DND-41 (cell line): ENCODE measurements at regions not wholly inside any gene's neighbourhood (a gene's known extent, or its start where the extent isn't known, plus 50 kb on each side); places are given as distances from the start of the nearest gene placed in this dataset.

Experiments
- ATAC-seq: fragments of 200-7000 bp; cut with Tn5 transposase; 3 replicates; pipeline ENCODE4 v1.9.1; 2021; ENCODE audit warnings: low read depth; ENCODE audit not compliant: insufficient read depth
- DNase-seq: peaks from one replicate; pipeline ENCODE4 v3.0.0-alpha.2; 2020
- H2AFZ ChIP-seq: 2 replicates; pipeline ENCODE4 v1.6.0; 2012; ENCODE audit warnings: low read depth, low read length
- H3K27ac ChIP-seq: 2 replicates; pipeline ENCODE4 v1.5.1; 2012; ENCODE audit warnings: low read length, inconsistent platforms
- H3K27me3 ChIP-seq: fragments of 200-600 bp; sonication (generic); 2 replicates; pipeline ENCODE4 v1.6.0; 2012; ENCODE audit warnings: low read length, mild to moderate bottlenecking, inconsistent platforms; ENCODE audit not compliant: insufficient read depth, poor library complexity
- H3K36me3 ChIP-seq: 2 replicates; pipeline ENCODE4 v1.5.1; 2012; ENCODE audit warnings: low read length, inconsistent platforms; ENCODE audit not compliant: insufficient read depth
- H3K4me1 ChIP-seq: 2 replicates; pipeline ENCODE4 v1.5.1; 2012; ENCODE audit warnings: mild to moderate bottlenecking, low read length; ENCODE audit not compliant: insufficient read depth
- H3K4me2 ChIP-seq: 2 replicates; pipeline ENCODE4 v1.6.0; 2012; ENCODE audit warnings: mild to moderate bottlenecking, moderate library complexity, low read length, inconsistent platforms; ENCODE audit not compliant: insufficient read depth
- H3K4me3 ChIP-seq, 2 experiments: fragments of 200-600 bp in 1 of 2; shearing (Covaris generic) in 1 of 2; 2 replicates each; pipeline ENCODE4 v1.5.1; 2012 to 2016; ENCODE audit warnings: inconsistent platforms in 2 of 2, low read length in 2 of 2, mild to moderate bottlenecking in 2 of 2, low read depth in 1 of 2, moderate library complexity in 1 of 2
- H3K79me2 ChIP-seq: 2 replicates; pipeline ENCODE4 v1.6.0; 2012; ENCODE audit warnings: low read length, inconsistent platforms; ENCODE audit not compliant: insufficient read depth
- H3K9ac ChIP-seq: 2 replicates; pipeline ENCODE4 v1.6.0; 2012; ENCODE audit warnings: low read depth, mild to moderate bottlenecking, inconsistent platforms, low read length, moderate library complexity
- H3K9me3 ChIP-seq: 2 replicates; pipeline ENCODE4 v1.5.1; 2012; ENCODE audit warnings: low read length, moderate library complexity, mild to moderate bottlenecking, inconsistent platforms; ENCODE audit not compliant: insufficient read depth, severe bottlenecking
- H4K20me1 ChIP-seq: 2 replicates; pipeline ENCODE4 v1.6.0; 2012; ENCODE audit warnings: low read length; ENCODE audit not compliant: insufficient read depth
- EZH2 ChIP-seq: IDR thresholded peaks from 3 replicates; pipeline ENCODE4 v1.6.1; 2012; ENCODE audit warnings: borderline replicate concordance, low read depth, mild to moderate bottlenecking, moderate library complexity, low read length, inconsistent platforms; ENCODE audit not compliant: severe bottlenecking
- TF ChIP-seq, protein P1 (sequence below): IDR thresholded peaks from 2 replicates; pipeline ENCODE4 v1.5.1; 2012; ENCODE audit warnings: borderline replicate concordance, low read length, moderate library complexity, mild to moderate bottlenecking; ENCODE audit not compliant: poor library complexity, severe bottlenecking; ENCODE audit errors: extremely low read depth

- Histone ChIP-seq H3K9ac (no peak overlapping the region), H3K4me3 (no peak overlapping the region), H3K27ac (no peak overlapping the region), H3K79me2 (no peaks in the 10 kb centered on the region), H3K4me2 (no peak overlapping the region), H3K9me3 (peaks cover 6% of the 10 kb centered on the region), H3K4me1 (no peaks in the 10 kb centered on the region), H4K20me1 (no peaks in the 10 kb centered on the region), H3K27me3 (no peaks in the 10 kb centered on the region), H3K36me3 (no peaks in the 10 kb centered on the region), H2AFZ (no peak overlapping the region)
- TF ChIP-seq, protein P1, sequence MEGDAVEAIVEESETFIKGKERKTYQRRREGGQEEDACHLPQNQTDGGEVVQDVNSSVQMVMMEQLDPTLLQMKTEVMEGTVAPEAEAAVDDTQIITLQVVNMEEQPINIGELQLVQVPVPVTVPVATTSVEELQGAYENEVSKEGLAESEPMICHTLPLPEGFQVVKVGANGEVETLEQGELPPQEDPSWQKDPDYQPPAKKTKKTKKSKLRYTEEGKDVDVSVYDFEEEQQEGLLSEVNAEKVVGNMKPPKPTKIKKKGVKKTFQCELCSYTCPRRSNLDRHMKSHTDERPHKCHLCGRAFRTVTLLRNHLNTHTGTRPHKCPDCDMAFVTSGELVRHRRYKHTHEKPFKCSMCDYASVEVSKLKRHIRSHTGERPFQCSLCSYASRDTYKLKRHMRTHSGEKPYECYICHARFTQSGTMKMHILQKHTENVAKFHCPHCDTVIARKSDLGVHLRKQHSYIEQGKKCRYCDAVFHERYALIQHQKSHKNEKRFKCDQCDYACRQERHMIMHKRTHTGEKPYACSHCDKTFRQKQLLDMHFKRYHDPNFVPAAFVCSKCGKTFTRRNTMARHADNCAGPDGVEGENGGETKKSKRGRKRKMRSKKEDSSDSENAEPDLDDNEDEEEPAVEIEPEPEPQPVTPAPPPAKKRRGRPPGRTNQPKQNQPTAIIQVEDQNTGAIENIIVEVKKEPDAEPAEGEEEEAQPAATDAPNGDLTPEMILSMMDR: no peak
- TF ChIP-seq EZH2: no peak
- ATAC-seq (no peak), DNase-seq (no peak)
Observed at GRCh38 chr10:3711918-3712317, 73.1 kb downstream of the KLF6 start.

GRCh38 chr10:3710764-3711163 lies 74.2 kb downstream of the KLF6 start:
- no peaks in the 10 kb centered on the region for H3K27me3 ChIP-seq
- no peaks in the 10 kb centered on the region for H3K4me1 ChIP-seq
- no peaks in the 10 kb centered on the region for H3K79me2 ChIP-seq
- no peak overlapping the region for H3K4me3 ChIP-seq
- TF ChIP-seq, protein P1: no peak
- H3K36me3 ChIP-seq: no peaks in the 10 kb centered on the region
- H3K4me2 ChIP-seq: no peak overlapping the region
- H2AFZ ChIP-seq: no peak overlapping the region
- H3K9ac ChIP-seq: no peak overlapping the region
- ATAC-seq (no peak), DNase-seq (no peak)
- no peak overlapping the region for H3K27ac ChIP-seq
- peaks cover 6% of the 10 kb centered on the region for H3K9me3 ChIP-seq
- H4K20me1 ChIP-seq: no peaks in the 10 kb centered on the region

DNA sequence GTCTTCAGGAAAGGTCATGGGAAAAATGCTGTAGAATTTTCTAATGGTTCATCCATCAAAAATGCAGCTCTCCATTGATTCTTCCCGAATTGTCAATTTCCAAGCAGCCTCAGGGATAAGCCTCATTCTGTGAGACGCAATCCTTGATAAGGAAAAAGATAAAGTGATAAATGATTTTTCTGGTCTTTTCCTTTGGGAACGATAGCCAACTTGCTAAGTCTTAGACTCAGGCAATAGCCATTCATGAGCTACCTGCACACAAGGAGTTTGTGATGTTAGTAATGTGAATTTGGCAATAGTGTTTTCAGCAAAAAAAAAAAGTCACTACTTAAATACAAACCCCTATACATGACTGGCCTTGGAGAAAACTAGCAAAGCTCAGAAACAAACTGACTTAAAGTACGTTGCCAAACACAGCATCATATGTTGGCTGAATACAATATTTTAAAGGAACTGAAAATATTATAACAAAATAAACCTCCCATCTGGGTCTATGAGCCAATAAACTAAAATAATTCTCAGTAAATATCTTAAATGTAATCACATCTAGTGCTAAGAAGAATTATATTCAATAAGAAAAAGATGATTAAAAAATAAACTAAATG lies 75.5 kb downstream of the KLF6 start:
- H3K4me2 ChIP-seq: no peak overlapping the region
- peaks cover 6% of the 10 kb centered on the region for H3K9me3 ChIP-seq

More for the DNA sequence above, 75.5 kb downstream of the KLF6 start:
- Histone ChIP-seq H3K4me1 (no peaks in the 10 kb centered on the region), H3K79me2 (no peaks in the 10 kb centered on the region), H4K20me1 (no peaks in the 10 kb centered on the region), H3K9ac (no peak overlapping the region), H3K27ac (no peak overlapping the region), H3K4me3 (no peak overlapping the region), H3K27me3 (no peaks in the 10 kb centered on the region), H2AFZ (no peak overlapping the region), H3K36me3 (no peaks in the 10 kb centered on the region)
- TF ChIP-seq EZH2: no peak
- TF ChIP-seq, protein P1: no peak
- no peak for DNase-seq
- ATAC-seq: no peak
